ENCODE measurements at regions not wholly inside any gene's neighbourhood (a gene's known extent, or its start where the extent isn't known, plus 50 kb on each side); places are given as distances from the start of the nearest gene placed in this dataset.

- no peaks in the 10 kb centered on the region for H3K36me3 ChIP-seq (replicated peaks in 1 of 2; ENCODE audit: insufficient read depth in 1 of 2, low read depth in 2 of 2)
- intact Hi-C loops (cut with DNase I), result no loop called here
- DNase-seq (no peak), ATAC-seq (no peak)
- no peaks in the 10 kb centered on the region for H3K4me1 ChIP-seq
- WGBS, 2 donors, result 58 to 59% methylated on average over 4 of the region's 4 CpGs
- H3K27me3 ChIP-seq, result no peaks in the 10 kb centered on the region
- TF ChIP-seq POLR2A (IDR thresholded peaks at IDR 0.05) (no peak), CTCF (IDR thresholded peaks at IDR 0.05) (no peak)
- H3K4me3 ChIP-seq, result no peak overlapping the region
- H3K27ac ChIP-seq, result no peak overlapping the region
- H3K9me3 ChIP-seq, result no peaks in the 10 kb centered on the region
Observed at GRCh38 chr4:164482092-164482404, 271.9 kb upstream of the SMIM31 start.

- Histone ChIP-seq H3K4me3 (no peak overlapping the region), H3K36me3 (replicated peaks in 1 of 2; ENCODE audit: insufficient read depth in 1 of 2, low read depth in 2 of 2) (no peaks in the 10 kb centered on the region), H3K27me3 (no peaks in the 10 kb centered on the region), H3K4me1 (no peaks in the 10 kb centered on the region), H3K9me3 (no peaks in the 10 kb centered on the region), H3K27ac (no peak overlapping the region)
- no peak for DNase-seq
- intact Hi-C loops (cut with DNase I), result no loop called here
- no peak for ATAC-seq
- TF ChIP-seq POLR2A (IDR thresholded peaks at IDR 0.05), result no peak
- no peak for TF ChIP-seq CTCF (IDR thresholded peaks at IDR 0.05)
Observed at GRCh38 chr4:164482758-164483157, 271.2 kb upstream of the SMIM31 start.

- Histone ChIP-seq H3K4me1 (no peaks in the 10 kb centered on the region), H3K27me3 (no peaks in the 10 kb centered on the region), H3K27ac (no peak overlapping the region), H3K4me3 (no peak overlapping the region), H3K9me3 (no peaks in the 10 kb centered on the region), H3K36me3 (replicated peaks in 1 of 2; ENCODE audit: insufficient read depth in 1 of 2, low read depth in 2 of 2) (no peaks in the 10 kb centered on the region)
- no peak for ATAC-seq
- intact Hi-C loops (cut with DNase I), result no loop called here
- no peak for DNase-seq
- TF ChIP-seq POLR2A (IDR thresholded peaks at IDR 0.05), result no peak
- TF ChIP-seq CTCF (IDR thresholded peaks at IDR 0.05), result no peak
- whole genome bisulfite sequencing, 2 donors, result 56 to 59% methylated on average over 5 of the region's 5 CpGs
Observed at GRCh38 chr4:164483711-164484110, 270.2 kb upstream of the SMIM31 start.

GRCh38 chr4:164484551-164484950, 269.4 kb upstream of the SMIM31 start:
- TF ChIP-seq POLR2A (IDR thresholded peaks at IDR 0.05), result no peak
- no peak for TF ChIP-seq CTCF (IDR thresholded peaks at IDR 0.05)
- no peaks in the 10 kb centered on the region for H3K4me1 ChIP-seq
- H3K9me3 ChIP-seq, result no peaks in the 10 kb centered on the region
- intact Hi-C loops (cut with DNase I), result no loop called here
- H3K36me3 ChIP-seq (replicated peaks in 1 of 2; ENCODE audit: insufficient read depth in 1 of 2, low read depth in 2 of 2), result no peaks in the 10 kb centered on the region
- 58 to 72% methylated on average over 1 of the region's 1 CpG for WGBS, 2 donors
- no peak for DNase-seq
- H3K27me3 ChIP-seq, result no peaks in the 10 kb centered on the region
- no peak for ATAC-seq
- H3K4me3 ChIP-seq, result no peak overlapping the region
- H3K27ac ChIP-seq, result no peak overlapping the region

GRCh38 chr4:164485136-164485535, 268.8 kb upstream of the SMIM31 start:
- intact Hi-C loops (cut with DNase I), result no loop called here
- DNase-seq, result no peak
- whole genome bisulfite sequencing, 2 donors, result 30 to 35% methylated on average over 1 of the region's 1 CpG

More at GRCh38 chr4:164485136-164485535, 268.8 kb upstream of the SMIM31 start:
- Histone ChIP-seq H3K9me3 (no peaks in the 10 kb centered on the region), H3K4me1 (no peaks in the 10 kb centered on the region), H3K27ac (no peak overlapping the region), H3K4me3 (no peak overlapping the region), H3K27me3 (no peaks in the 10 kb centered on the region), H3K36me3 (replicated peaks in 1 of 2; ENCODE audit: insufficient read depth in 1 of 2, low read depth in 2 of 2) (no peaks in the 10 kb centered on the region)
- ATAC-seq, result no peak
- no peak for TF ChIP-seq POLR2A (IDR thresholded peaks at IDR 0.05)
- TF ChIP-seq CTCF (IDR thresholded peaks at IDR 0.05), result no peak

Measured in body of pancreas (tissue), 4 donors.